ENCODE measurements at regions not wholly inside any gene's neighbourhood (a gene's known extent, or its start where the extent isn't known, plus 50 kb on each side); places are given as distances from the start of the nearest gene placed in this dataset.

DNA sequence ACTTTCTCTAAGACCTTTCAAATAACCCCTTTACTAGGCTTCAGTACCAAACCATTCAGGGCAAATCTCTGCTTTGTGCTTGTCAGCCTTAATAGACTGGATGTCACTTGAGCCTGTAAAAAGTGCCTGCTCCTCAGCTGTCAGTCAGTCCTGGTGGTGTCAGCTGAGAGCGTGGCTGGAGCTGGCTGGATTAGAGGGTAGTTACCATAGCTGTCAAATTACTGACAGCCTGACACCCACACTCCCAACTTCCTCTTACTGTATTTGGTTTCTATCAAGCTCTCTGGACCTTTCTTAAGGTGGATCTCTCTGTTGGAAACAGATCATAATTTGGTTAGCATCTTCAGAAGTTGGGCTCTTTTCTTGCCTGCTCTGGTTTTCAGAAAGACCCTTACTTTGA, 371.4 kb upstream of the ATP5MC3 start:
- no peak for DNase-seq

DNA sequence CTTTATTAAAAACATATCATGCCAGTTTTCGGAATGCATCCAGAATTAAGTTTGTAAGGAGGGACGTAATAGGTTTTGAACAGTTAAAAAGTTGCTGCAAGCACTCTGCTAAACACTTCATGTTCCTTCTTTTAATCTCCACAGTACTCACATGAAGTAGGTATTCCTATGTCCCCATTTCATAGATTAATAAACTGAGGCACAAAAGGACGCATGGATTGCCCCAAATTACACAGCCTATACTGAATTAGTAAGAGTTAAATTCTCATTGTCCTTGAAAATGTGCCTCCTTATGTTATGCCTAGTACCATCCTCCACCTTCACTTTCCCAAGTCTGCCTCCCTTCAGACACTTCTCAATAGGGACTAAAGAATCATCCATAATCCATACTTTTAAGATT, 358.9 kb upstream of the ATP5MC3 start:
- DNase-seq: no peak

DNA sequence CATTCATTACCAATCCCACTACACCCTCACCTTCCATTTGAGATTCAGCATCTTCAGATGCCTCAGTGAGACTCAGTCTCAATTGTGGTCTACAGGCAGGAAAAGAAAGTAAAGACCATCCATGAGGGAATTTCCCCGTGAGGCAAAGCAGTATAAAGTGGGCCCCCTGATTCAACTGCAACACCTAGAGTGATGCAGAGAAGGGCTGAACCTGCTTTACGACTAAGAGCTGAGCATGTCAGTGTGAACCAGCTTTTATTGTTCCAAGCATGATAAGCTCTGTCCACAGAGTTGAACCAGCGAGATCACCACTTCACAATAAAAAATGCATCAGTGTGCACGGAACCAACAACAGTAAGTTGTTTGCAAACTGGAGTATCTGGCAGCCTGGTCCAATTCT, 357.6 kb upstream of the ATP5MC3 start:
- DNase-seq: no peak

DNA sequence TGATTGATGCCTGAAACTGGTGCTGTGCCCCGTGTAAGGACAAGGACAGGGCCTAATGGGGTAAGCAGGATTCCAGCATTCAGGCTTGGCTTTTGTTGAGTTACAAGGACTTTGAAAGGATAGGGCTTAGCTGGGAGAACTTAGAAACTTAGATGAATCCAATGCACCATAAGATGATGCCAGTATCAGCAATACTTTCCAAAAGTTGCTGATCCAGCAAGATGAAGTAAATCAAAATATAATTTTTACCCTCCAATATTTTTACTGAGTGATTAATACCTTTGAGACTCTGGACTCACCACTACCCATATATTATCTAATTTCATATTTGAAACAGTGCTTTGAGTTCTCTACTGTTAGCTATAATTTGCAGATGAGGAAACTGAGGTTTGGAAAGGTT, 354.5 kb upstream of the ATP5MC3 start:
- no peak for DNase-seq

DNA sequence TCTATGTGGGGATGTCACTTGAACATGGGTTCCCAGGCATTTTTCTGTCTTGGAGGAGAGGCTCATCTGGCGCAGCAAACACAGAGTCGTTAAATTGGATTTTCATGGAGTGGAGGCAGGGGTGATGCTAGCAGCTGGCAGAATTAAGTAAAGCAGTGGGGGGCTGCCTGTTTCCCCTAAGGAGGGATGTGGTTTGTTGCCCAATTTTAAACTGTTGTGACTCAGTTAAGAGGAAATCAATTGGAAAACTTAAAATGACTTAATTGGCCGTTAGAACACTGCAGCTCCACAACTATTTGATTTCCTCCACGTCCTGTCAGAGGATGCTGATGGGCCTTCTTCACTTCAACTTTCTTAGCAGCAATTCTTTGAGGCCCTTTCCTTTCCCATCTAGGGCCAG, 354.1 kb upstream of the ATP5MC3 start:
- DNase-seq: no peak

DNA sequence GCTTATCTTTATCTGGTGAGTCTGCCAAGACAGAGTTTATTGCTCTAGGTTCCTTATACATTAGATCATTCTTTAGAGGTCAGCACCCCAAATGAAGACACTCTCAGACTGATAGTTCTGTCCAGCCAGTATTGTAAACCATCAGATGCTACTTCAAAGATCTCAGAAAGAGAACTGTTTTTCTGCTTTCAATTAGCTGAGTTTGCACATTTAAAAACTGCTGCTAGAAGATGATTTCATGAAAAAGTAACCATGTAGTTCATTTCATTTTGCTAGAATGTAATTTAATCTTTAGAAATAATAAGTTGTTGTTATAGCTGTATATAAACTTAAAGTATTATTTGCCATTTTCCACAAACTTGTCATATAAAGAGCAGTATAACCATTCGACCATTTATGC, 344.5 kb upstream of the ATP5MC3 start:
- DNase-seq: no peak

DNA sequence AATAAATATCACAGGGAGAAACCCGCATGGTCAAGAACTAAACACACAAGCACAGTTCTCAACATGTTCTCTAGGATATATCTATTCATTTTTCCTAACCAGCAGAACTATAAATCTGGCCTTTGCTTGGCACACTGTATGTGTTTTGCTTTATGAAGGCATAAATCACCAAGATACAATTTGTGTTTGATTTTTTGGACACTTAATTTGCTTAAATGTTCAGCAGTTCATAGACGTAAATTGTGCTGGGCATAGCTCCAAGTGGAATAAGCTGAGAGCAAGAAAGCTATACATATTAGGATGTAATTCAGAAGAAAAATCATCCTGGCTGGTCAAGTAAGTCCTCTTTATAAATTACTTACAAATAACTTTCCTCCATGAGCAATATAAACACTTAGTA, 341.5 kb upstream of the ATP5MC3 start:
- DNase-seq: no peak

DNA sequence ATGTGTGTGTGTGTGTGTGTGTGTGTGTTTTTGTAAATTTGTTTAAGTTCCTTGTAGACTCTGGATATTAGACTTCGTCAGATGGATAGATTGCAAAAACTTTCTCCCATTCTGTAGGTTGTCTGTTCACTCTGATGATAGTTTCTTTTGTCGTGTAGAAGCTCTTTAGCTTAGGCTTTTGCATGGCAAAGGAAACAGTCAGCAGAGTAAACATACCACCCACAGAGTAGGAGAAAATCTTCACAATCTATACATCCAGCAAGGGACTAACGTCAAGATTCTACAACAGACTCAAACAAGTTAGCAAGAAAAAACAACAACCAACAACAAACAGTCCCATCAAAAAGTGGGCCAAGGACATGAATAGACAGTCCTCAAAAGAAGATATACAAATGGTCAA, 336.7 kb upstream of the ATP5MC3 start:
- no peak for DNase-seq

DNA sequence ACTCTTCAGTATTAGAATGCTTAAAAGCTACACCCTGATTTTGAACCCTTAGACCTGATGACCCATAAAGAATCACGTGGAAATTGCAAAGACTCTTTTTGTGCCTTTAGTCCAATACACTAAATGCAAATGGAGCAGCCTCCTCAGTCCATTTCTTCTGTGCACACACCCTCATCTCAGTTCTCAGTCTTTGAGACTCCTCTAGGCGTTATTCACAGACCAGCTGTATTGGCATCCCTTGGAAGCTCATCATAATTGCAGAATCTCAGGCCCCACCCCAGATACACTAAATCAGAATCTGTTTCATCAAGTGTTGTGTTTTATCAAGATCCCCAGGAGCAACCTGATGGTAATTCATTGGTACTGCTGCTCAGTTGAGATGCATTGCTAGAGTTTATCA, 335.0 kb upstream of the ATP5MC3 start:
- no peak for DNase-seq

DNA sequence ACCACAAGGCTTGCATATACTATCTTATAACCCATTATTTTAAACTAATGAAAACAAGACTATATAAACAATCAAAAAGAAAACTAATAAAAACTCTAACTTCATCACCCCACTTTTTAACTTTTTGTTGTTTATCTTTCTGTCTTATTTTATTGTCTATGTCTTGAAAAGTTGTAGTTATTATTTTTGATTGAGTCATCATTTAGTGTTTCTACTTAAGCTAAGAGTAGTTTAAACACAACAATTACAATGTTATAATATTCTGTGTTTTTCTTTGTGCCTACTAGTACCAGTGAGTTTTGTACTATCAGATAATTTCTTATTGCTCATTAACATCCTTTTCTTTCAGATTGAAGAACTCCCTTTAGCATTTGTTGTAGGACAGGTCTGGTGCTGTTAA, 318.7 kb upstream of the ATP5MC3 start:
- DNase-seq: no peak

DNA sequence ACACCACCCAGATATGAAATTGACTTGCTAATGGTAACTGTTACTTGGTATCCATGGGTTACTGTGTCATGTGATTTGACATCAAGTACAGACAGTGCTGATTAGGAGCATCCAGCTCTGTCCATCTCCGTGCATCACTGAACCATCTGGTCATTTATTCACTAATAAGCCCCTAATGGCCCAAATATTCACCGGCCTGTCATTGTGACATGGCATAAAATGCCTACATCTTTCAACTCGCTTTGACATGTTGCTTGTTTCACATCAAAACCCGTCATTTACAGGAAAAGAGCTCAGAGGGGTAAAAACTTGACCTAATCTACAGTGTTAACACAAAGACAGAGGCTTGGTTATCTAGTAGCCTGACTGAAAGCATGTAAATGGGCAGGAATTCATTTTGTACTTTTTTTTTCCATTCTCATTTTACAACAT, 308.9 kb upstream of the ATP5MC3 start:
- no peak for DNase-seq

DNA sequence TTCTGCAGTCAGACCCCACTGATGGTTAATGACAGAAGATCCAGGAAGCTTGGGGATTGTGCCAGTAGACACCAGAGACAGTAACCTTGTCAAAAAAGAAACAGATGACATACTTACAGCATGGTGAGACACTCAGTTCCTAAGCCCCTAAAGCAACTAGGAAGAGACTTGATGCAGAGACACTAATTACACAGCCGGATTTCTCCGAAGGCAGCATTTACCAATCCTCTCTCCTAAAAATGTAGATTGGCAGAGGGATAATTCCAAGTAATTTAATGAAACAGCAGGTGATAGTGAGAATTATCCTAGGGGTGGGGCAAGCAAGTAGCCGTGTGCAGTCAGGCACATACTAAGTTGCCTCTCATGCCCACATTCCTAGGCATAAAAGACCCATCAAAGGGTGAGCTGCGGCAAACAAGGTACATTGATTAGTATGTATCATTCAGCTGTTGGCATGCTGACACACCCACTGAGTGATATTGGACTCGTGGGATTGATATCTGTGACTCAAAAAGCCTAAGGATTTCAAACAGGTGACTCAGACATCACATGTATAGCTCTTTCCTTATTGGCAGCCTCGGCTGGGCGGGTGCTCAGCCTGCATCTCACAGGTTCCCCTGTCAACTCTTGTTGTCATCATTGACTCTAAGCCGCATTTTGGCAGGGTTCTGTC, 296.7 kb upstream of the ATP5MC3 start:
- DNase-seq: no peak

DNA sequence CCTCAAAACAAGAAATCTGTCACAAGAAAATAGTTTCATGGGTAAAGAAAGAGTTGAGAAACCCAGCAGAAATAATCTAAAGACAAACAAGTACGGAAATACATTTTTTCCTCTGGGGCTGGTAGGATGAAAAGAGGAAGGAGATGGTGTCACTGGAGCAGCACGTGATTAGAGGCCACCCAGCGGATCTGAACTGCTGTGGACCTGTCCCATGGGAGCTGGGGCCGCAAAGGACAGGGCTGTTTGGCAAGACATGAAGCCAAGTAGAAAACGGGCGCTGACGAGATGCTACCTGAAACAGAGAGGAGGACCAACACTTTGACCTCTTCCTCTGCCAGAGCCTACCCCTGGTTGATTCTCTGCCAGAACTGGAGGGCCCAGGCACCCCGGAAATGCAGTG, 295.4 kb upstream of the ATP5MC3 start:
- DNase-seq: no peak

DNA sequence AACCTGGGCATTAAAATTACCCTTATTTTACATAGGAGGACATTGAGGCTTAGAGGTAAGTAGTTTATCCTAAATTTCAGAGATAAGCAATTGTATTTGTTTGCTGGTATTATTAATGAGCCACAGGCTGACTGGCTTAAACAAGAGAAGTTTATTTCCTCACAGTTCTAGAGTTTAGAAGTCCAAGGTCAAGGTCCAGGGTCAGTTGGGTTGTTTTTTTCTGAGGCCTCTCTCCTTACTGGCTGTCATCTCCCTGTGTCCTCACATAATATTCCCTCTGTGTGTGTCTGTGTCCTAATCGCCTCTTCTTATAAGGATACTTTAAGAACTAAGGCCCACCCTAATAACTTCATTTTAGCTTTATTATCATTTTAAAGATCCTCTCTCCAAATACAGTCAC, 294.9 kb upstream of the ATP5MC3 start:
- DNase-seq: no peak

DNA sequence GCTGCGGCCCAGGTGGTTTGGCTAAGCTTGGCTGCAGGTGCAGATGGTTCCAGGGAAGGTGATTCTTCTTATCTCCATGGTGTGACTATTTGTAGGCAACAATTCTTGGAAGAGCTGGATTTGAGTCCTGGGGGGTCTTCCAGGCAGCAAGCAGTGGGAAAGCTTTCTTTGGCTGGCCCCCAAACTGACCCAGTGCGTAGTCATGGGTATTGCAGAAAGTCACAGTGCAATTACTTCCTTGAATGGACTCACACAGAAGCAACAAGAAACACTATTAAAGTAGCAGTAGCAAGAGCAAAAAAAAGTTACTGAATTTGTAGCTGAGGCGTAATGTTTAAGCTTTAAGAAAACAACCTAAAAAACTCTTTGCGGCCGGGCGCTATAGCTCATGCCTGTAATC, 293.6 kb upstream of the ATP5MC3 start:
- DNase-seq: no peak

DNA sequence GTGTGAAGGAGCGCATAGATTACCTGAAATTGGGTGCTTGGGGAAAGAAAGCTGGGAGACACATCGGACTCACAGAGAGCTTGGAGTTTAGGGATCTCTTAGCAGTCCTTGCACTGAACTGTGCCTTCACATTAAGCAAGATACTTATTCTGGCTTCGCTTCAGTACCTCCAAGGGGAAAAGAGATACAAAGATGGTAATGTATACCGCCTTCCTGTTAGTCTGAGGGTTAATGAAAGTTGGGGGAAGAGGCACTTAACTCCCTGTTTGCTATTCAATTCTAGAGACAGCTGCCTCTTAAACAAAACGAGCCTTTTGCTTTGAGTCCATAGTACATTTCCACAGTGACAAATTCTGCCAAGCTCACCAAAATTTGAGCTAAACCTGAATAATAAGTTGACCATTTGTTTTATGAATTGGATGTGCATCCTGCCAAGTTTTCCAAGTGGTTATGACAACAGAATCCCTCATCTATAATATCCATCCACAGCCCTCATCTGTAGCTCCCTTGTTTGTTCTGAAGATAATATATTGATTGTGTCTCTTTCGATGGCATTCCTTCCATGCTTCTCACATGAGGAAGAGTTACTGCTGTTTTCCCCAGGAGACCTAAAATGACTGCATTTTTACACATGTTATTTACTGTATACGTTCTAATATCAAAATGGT, 287.1 kb upstream of the ATP5MC3 start:
- no peak for DNase-seq

DNA sequence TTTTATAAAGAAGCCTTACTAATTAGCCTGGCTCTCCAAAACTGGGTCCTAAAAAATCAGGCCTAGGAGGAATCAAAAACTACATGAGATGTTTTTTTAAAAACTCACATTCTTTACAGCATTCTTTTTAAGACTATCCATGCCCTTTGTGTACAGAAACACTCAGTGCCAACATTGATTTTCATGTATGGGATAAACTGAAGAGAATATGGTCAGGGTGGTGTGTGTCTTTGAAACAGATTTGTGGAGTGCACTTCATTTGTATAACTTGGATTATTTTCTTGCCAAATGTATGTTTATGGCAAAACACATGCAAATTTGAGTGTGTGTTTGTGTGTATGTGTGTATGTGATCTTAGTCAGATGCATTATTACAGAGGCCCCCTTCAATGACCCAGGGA, 283.6 kb upstream of the ATP5MC3 start:
- DNase-seq: no peak

DNA sequence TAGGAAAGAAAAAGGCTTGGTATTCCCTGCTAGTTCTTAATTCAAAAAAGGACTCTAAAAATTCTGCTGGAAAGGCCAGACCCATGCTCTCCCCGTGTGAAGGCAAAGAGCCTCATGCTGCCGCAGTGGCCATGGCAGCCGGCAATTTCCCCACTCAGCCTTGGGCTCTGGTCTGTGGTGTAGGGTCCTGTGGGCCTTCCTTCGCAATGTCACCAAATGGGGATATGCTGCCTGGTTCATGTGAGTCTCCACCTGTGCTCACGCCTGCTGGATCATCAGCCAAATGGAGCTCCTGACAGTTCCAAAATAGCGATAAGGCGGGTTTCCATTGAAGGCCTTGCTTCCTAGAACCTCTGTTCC, 282.8 kb upstream of the ATP5MC3 start:
- no peak for DNase-seq

DNA sequence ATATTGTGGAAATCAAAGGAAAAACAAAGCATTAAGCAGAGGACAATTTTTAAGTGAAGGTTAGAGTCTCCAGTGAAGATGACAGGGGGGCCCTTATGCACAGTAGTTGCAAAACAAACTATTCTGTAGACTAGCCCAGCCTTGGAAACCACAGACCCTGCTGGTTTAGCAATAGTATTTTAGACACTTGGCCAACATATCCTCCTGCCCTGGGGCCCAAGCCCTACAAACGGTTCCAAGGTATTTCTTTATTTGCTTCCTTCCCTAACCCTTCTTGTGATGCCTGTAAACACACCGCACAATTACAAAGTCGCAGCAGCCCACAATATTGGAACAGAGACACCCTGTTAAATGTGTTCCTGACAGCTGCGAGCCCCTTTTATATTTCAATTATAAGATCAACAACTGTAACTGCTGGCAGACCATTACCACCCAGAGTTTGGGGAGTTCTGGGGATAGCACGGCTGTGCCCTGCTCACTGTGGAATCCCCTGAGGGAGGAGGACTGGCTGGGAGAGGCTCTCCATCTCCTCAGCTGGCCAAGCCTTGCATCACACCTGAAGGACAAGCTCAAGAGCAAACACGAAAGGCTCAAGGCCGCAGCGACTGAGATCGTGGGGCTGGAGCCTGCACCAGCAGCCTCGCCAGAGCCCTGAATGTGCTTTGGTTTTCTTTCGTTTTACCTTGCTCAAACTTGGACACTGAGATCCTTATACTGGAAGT, 282.2 kb upstream of the ATP5MC3 start:
- DNase-seq: no peak

DNA sequence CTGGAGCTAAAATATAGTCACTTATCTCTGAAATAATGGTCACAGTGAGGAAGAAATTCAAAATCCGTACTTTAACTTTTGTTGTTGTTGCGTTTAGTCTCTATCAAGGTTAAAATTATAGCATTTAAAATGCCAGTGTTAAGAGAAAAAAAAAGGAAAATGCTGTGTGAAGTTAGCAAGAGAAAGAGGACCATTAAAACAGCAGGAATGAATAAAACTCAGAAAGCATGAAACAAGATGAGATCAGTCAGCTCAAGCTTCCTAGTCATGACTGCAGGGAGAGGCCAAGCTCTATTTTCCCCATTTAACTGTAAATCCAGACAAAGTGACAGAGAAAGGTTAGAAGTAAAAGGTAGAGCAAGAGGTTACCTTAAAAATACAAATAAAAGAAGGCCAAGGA, 281.7 kb upstream of the ATP5MC3 start:
- no peak for DNase-seq

DNA sequence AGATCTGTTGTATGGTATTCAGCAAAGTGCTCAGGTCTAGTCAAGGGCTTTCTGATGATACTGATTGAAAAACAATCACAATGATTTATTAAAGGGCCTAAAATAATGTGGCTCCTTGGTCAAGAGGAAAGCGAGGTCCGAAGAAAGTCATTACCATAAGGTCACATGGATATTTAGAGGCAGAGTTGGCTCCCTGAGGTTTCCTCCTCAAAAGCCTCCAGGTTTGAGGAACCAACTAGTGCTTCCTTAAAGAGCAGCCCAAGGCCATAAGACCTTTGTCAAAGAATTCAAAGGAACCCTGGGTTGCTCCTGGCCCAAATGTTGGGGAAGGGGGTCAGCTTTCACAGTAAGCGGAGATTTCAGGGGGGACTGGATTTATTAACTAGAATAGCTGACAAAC, 280.7 kb upstream of the ATP5MC3 start:
- DNase-seq: no peak

DNA sequence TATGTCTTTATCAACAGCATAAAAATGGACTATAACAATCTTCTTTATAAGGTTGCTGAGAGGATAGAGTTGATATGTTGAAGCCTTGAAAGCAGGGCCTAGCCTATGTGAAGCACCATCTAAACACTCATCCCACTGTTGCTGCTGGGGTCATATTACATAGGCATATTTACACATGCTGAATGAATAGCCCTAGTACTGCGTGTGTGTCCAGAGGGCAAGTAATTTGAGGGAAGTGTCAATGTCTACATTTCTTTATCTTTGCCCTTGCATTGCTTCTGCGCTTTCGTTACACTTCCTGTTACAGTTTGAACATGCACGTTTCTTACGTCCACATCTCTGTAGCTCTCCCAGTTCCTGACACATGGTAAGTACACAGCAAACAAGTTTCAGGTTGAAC, 280.3 kb upstream of the ATP5MC3 start:
- no peak for DNase-seq

DNA sequence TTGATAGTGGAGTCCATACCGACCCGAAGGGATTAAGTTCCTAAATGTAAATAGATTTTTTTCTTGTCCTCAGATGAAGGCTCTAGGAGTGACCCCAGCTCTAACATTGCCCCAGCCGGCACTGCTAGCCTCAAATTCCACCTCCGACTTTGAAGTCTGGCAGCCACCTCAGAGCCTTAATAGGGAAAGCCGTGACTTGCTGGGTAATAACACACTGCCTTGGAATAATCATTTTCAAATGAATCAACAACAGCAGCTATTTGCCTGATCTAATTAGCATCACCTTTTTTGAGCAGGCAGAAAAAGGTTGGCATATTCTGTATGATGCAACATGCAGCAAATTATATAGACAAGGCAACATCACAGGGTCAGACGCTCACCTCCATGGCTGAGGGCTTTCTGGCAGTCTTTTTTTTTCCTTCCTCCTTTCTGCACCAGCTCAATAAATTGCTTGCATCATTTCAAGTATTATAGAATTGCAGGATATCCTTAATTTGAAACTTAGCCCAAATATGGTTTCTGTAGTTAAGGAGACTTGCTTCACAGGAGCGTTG, 276.5 kb upstream of the ATP5MC3 start:
- DNase-seq: no peak

DNA sequence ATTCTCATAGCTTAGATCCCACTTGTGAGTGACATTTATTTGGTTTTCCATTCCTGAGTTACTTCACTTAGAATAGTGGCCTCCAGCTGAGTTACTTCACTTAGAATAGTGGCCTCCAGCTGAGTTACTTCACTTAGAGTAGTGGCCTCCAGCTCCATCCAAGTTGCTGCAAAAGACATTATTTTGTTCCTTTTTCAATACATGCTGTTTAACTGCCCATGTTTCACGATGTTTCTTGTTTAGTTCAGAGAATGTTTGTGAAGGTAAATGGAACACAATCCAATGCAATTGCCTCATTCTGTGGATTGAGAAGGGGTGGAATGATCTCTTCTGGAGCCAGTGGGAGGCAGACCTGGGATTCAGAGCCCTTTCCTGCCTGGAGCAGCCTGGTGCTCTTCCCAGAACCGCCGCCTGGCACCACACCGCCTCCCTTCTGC, 273.5 kb upstream of the ATP5MC3 start:
- no peak for DNase-seq

Data from stimulated activated naive CD4-positive, alpha-beta T cell (primary cell).